LNCAP (cell line): ENCODE measurements at regions not wholly inside any gene's neighbourhood (a gene's known extent, or its start where the extent isn't known, plus 50 kb on each side); places are given as distances from the start of the nearest gene placed in this dataset.

Experiments
- CTCF ChIP-seq: fragments of 450-650 bp; IDR thresholded peaks from 2 replicates; pipeline ENCODE4 v1.5.1; 2017; ENCODE audit warnings: mild to moderate bottlenecking

- no peak for TF ChIP-seq CTCF
Observed at GRCh38 chr22:25420471-25420924, 144.0 kb upstream of the GRK3 start.

GRCh38 chr22:25420925-25421904 lies 143.3 kb upstream of the GRK3 start:
- no peak for TF ChIP-seq CTCF

GRCh38 chr22:25426530-25427308 lies 137.8 kb upstream of the GRK3 start:
- TF ChIP-seq CTCF: peak; percentile 37

- no peak for TF ChIP-seq CTCF
Observed at GRCh38 chr22:25437414-25438160, 126.9 kb upstream of the GRK3 start.

DNA sequence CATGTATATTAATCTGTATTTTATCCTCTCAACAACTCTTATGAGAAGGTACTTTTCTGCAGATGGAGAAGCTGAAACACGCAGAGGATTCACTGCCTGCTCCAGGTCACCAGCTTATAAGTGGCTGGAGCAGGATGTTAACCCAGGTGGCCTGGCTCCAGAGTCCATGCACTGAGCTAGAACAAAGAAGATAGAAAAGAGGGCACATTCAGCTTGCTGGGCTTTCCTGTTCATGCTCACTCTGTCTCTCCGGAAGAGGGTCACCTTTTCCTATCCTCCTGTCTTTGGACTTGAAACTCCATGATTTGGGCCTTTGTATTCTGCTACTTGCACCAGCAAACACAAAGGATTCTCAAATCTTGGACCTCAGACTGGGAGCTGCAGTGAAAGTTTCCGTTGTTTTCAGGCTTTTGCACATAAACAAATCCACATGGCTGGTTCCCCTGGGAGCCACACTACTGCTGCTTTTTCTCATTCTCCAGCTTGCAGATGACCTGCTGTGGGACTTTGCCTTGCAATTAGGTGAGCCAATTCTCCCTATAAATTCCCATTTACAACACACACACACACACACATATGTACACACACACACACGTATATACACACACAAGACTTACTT lies 117.3 kb upstream of the GRK3 start:
- no peak for TF ChIP-seq CTCF

DNA sequence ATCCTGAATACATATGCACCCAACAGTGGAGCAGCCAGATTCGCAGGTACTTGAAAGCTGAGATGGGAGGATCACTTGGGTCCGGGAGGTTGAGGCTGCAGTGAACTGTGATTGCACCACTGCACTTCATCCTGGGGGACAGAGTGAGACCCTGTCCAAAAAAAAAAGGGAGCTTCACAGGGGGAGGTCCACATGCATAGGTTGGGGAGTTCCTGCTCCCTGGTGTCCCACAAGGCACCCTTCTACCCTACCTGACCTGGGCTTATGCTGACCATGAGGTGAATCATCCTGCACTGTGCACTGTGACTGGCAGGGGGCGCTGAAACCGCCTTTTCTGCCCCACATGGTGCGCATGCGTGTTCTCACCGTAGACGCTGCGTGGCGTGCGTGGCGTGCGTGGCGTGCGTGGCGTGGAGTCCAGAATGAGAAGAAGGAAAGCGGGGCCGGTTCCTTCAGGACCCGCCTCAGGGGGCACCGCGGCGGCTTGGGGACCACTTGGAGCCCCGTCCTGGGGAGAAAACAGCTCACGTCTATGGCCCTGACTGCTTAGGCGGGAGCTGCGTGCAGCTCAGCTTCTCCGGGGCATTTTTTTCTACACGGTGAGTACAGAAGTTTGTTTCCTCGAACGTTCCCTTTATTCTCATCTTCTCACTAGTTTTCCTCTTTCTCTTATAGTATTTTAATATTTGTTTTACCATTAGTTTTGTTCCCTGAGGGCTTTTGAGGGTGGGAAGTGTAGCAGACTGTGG lies 116.6 kb upstream of the GRK3 start:
- peak; percentile 92 for TF ChIP-seq CTCF
